DND-41 (cell line): ENCODE measurements at regions not wholly inside any gene's neighbourhood (a gene's known extent, or its start where the extent isn't known, plus 50 kb on each side); places are given as distances from the start of the nearest gene placed in this dataset.

Experiments used
- ATAC-seq: fragments of 200-7000 bp; cut with Tn5 transposase; 3 replicates; pipeline ENCODE4 v1.9.1; 2021; ENCODE audit warnings: low read depth; ENCODE audit not compliant: insufficient read depth
- DNase-seq: peaks from one replicate; pipeline ENCODE4 v3.0.0-alpha.2; 2020
- H2AFZ ChIP-seq: 2 replicates; pipeline ENCODE4 v1.6.0; 2012; ENCODE audit warnings: low read depth, low read length
- H3K27ac ChIP-seq: 2 replicates; pipeline ENCODE4 v1.5.1; 2012; ENCODE audit warnings: low read length, inconsistent platforms
- H3K27me3 ChIP-seq: fragments of 200-600 bp; sonication (generic); 2 replicates; pipeline ENCODE4 v1.6.0; 2012; ENCODE audit warnings: low read length, mild to moderate bottlenecking, inconsistent platforms; ENCODE audit not compliant: insufficient read depth, poor library complexity
- H3K36me3 ChIP-seq: 2 replicates; pipeline ENCODE4 v1.5.1; 2012; ENCODE audit warnings: low read length, inconsistent platforms; ENCODE audit not compliant: insufficient read depth
- H3K4me1 ChIP-seq: 2 replicates; pipeline ENCODE4 v1.5.1; 2012; ENCODE audit warnings: mild to moderate bottlenecking, low read length; ENCODE audit not compliant: insufficient read depth
- H3K4me2 ChIP-seq: 2 replicates; pipeline ENCODE4 v1.6.0; 2012; ENCODE audit warnings: mild to moderate bottlenecking, moderate library complexity, low read length, inconsistent platforms; ENCODE audit not compliant: insufficient read depth
- H3K4me3 ChIP-seq, 2 experiments: fragments of 200-600 bp in 1 of 2; shearing (Covaris generic) in 1 of 2; 2 replicates each; pipeline ENCODE4 v1.5.1; 2012 to 2016; ENCODE audit warnings: inconsistent platforms in 2 of 2, low read length in 2 of 2, mild to moderate bottlenecking in 2 of 2, low read depth in 1 of 2, moderate library complexity in 1 of 2
- H3K79me2 ChIP-seq: 2 replicates; pipeline ENCODE4 v1.6.0; 2012; ENCODE audit warnings: low read length, inconsistent platforms; ENCODE audit not compliant: insufficient read depth
- H3K9ac ChIP-seq: 2 replicates; pipeline ENCODE4 v1.6.0; 2012; ENCODE audit warnings: low read depth, mild to moderate bottlenecking, inconsistent platforms, low read length, moderate library complexity
- H3K9me3 ChIP-seq: 2 replicates; pipeline ENCODE4 v1.5.1; 2012; ENCODE audit warnings: low read length, moderate library complexity, mild to moderate bottlenecking, inconsistent platforms; ENCODE audit not compliant: insufficient read depth, severe bottlenecking
- H4K20me1 ChIP-seq: 2 replicates; pipeline ENCODE4 v1.6.0; 2012; ENCODE audit warnings: low read length; ENCODE audit not compliant: insufficient read depth
- CTCF ChIP-seq: IDR thresholded peaks from 2 replicates; pipeline ENCODE4 v1.5.1; 2012; ENCODE audit warnings: borderline replicate concordance, low read length, moderate library complexity, mild to moderate bottlenecking; ENCODE audit not compliant: poor library complexity, severe bottlenecking; ENCODE audit errors: extremely low read depth
- EZH2 ChIP-seq: IDR thresholded peaks from 3 replicates; pipeline ENCODE4 v1.6.1; 2012; ENCODE audit warnings: borderline replicate concordance, low read depth, mild to moderate bottlenecking, moderate library complexity, low read length, inconsistent platforms; ENCODE audit not compliant: severe bottlenecking

- Histone ChIP-seq H3K9me3 (no peaks in the 10 kb centered on the region), H3K36me3 (no peaks in the 10 kb centered on the region), H3K4me2 (no peak overlapping the region), H3K9ac (no peak overlapping the region), H3K4me3 (no peak overlapping the region), H3K79me2 (no peaks in the 10 kb centered on the region), H3K27me3 (no peaks in the 10 kb centered on the region), H3K4me1 (no peaks in the 10 kb centered on the region), H2AFZ (no peak overlapping the region), H4K20me1 (no peaks in the 10 kb centered on the region), H3K27ac (no peak overlapping the region)
- no peak for ATAC-seq
- no peak for DNase-seq
- no peak for TF ChIP-seq EZH2
- no peak for TF ChIP-seq CTCF
These were observed 59.3 kb upstream of the CNTN1 start for GRCh38 chr12:40632933-40633332.

- H3K27me3 ChIP-seq: no peaks in the 10 kb centered on the region
- no peak overlapping the region for H3K4me3 ChIP-seq
- TF ChIP-seq CTCF (no peak), EZH2 (no peak)
- no peaks in the 10 kb centered on the region for H3K79me2 ChIP-seq
- no peak overlapping the region for H2AFZ ChIP-seq
- H4K20me1 ChIP-seq: no peaks in the 10 kb centered on the region
- H3K9me3 ChIP-seq: no peaks in the 10 kb centered on the region
- H3K4me1 ChIP-seq: no peaks in the 10 kb centered on the region
- ATAC-seq (no peak), DNase-seq (no peak)
- H3K27ac ChIP-seq: no peak overlapping the region
- no peak overlapping the region for H3K4me2 ChIP-seq
- no peak overlapping the region for H3K9ac ChIP-seq
- no peaks in the 10 kb centered on the region for H3K36me3 ChIP-seq
These were observed 57.6 kb upstream of the CNTN1 start for GRCh38 chr12:40634517-40635131.

GRCh38 chr12:40635141-40635731 is 57.0 kb upstream of the CNTN1 start:
- H3K9ac ChIP-seq: no peak overlapping the region
- no peak overlapping the region for H3K4me3 ChIP-seq
- H3K9me3 ChIP-seq: no peaks in the 10 kb centered on the region
- H4K20me1 ChIP-seq: no peaks in the 10 kb centered on the region
- H3K4me2 ChIP-seq: no peak overlapping the region
- no peak overlapping the region for H3K27ac ChIP-seq
- no peaks in the 10 kb centered on the region for H3K79me2 ChIP-seq
- ATAC-seq: no peak
- no peaks in the 10 kb centered on the region for H3K4me1 ChIP-seq
- TF ChIP-seq EZH2 (no peak), CTCF (no peak)
- no peaks in the 10 kb centered on the region for H3K27me3 ChIP-seq
- H2AFZ ChIP-seq: no peak overlapping the region
- H3K36me3 ChIP-seq: no peaks in the 10 kb centered on the region
- DNase-seq: no peak
